Right forelimb (tissue), 1 donor: ENCODE measurements at regions not wholly inside any gene's neighbourhood (a gene's known extent, or its start where the extent isn't known, plus 50 kb on each side); places are given as distances from the start of the nearest gene placed in this dataset.
A peak's percentile ranks its signal among the peaks of the same experiment; 100 is the strongest.
"Not testable (repeated sequence)": the region's sequence is repeated elsewhere in the genome, so short reads cannot be mapped to it uniquely, and the experiment has no call there.

Source experiments
- DNase-seq: peaks from one replicate; pipeline ENCODE4 v3.0.0-alpha.2; 2018

DNA sequence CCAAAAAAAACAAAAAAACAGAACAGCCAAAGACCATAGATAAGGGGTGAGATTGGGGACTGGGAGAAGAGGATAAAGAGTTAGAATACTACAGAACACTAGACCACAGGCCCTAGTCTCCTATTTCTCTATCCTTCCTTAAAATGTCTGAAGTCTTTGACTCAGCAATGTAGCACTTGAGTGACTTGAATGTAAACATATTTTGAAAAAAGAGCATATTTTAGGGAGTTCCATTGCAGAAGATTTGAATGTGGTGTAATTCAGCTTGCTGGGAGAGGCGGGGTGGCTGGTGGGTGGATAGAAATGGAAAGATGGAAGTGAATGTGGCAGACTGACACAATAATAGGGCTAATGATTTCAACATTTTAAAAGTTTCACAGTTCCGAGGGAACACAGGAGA lies 144.9 kb downstream of the CHIC2 start:
- no peak for DNase-seq

DNA sequence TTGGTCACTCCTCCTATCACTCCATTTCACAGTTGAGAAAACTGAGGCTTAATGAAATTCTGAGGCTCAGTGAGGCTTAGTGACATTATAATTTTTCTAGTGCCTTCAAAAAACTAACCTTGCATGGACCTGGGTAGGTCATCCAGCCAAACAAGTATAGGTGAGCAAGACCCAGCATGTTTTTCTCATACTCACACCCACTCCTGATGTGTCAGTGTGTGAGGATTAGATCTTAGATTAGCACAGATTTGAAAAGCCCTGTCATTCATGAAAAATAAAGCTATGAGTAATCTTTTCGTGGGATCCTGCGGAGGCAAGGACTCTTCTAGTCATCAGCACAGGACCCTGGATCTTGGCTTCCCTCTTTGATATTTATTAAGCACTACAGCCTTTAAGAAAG lies 146.7 kb downstream of the CHIC2 start:
- DNase-seq: no peak

DNA sequence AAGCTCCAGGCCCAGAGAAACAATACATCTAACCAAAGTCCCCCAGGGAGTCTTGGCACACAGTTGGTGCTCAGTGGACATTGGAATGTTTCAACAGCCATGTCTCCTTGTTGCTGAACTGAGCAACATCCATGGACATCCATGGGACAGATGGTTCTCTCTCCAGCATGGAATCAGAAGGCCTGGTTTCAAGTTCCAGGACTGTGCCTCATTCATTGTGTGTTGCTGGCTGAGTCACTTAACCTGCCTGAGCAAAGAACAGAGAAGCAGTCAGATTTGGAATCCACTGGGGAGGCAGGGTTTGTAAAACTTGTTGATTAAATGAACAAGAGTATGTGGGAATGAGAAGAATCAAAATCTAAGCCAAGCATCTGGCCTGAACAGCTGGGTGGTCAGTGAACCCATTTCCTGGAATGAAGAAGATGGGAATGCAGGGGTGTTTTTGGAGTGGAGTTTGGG lies 147.9 kb downstream of the CHIC2 start:
- DNase-seq: no peak

DNA sequence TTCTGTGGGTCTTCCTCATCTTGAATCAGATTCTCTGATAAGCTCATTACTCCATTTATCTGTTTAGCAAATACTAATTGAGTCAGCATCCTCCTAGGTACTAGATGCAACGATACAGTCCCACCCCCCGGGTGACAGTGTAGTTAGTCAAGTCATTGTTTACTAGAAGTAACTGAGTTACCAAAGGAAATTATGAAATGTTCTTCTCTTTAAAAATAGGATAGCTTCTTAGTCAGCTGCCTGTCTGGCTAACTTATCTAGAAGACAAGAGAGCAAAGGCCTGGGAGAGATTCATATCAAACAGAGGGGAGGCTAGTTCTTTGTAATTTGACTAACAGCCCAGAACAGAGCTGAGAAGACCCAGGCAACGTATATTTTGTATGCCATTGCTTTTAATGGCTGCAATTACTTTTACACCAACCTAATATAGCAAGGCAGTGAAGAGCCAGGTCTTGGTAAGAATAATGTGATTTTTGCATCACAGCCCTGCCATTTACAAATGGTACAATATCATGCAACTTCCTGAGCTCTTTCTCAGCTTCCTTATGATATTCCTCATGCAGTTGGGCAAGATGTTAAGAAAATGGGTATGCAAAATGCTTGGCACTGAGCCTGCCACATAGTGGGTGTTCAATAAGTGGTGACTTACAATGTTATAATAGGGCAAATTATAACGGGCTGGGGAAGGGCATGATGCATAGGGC lies 149.9 kb downstream of the CHIC2 start:
- no peak for DNase-seq

DNA sequence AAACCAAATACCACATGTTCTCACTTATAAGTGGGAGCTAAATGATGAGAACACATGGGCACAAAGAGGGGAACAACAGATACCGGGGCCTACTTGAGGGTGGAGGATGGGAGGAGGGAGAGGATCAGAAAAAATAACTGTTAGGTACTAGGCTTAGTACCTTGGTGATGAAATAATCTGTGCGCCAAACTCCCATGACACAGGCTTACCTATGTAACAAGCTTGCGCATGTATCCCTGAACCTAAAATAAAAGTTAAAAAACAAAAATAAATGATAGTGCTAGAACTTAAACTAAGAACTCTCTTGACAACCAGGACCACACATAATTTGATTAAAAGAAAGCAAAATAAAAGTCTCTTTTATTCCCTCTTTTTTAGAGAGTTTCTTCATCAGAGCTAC lies 150.6 kb downstream of the CHIC2 start:
- no peak for DNase-seq

DNA sequence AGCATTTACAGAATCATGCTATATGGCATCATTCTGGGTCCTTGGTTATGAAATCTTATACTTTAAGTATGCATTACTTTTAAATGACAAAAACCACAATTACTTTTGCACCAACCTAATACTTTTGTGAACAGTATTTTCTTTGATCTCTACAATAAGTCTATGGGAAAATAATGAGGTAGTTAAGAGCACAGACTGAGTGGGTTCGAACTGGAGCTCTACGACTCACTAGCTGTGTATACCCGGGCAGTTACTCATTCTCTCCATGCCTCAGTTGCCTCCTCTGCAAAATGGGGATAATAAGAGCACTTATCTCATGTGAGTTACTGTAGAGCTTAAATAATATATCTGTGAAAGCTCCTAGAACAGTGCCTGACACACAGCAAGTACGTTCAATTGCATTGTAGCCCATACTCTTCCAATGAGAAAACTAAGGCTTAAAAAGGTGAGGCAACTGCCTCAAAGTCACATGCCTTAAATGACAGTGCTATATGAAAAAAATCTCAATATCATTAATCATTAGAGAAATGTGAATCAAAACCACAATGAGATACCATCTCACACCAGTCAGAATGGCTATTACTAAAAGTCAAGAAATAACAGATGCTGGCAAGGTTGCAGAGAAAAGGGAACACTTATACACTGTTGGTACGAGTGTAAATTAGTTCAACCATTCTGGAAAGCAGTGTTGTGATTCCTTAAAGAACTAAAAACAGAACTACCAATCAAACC lies 151.5 kb downstream of the CHIC2 start:
- DNase-seq: no peak

DNA sequence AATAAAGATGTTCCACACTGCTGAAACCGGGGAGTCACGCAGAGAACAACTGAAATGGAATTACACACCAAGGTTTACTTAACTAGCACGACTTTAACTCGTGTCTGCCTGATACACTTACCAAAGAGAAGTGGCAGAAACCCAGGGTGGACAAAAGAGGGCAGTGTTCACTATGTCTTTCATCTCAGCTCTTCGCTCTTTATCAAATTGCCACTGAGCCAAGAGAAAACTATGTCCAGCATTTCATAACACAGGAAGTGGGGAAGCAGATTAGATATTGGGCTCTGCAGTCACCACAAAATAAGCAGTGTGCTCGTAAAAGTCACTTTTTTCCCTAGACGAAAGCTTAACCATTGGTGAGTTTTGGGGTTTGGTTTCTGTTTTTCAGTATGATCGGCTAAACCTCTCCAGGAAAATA lies 155.7 kb downstream of the CHIC2 start:
- DNase-seq: no peak

DNA sequence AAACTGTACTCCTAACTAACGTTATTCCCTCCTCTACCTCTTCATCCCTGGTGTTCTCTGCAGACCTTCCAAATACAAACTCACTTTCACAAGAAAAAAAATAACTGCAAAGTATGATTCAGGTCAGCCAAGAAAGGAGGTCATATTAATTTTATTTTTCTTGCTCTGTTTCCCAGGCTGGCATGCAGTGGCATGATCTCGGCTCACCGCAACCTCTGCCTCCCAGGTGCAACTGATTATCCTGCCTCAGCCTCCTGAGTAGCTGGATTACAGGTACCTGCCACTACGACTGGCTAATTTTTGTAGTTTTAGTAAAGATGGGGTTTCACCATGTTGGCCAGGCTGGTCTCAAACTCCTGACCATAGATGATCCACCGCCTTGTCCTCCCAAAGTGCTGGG lies 156.6 kb downstream of the CHIC2 start:
- no peak for DNase-seq

DNA sequence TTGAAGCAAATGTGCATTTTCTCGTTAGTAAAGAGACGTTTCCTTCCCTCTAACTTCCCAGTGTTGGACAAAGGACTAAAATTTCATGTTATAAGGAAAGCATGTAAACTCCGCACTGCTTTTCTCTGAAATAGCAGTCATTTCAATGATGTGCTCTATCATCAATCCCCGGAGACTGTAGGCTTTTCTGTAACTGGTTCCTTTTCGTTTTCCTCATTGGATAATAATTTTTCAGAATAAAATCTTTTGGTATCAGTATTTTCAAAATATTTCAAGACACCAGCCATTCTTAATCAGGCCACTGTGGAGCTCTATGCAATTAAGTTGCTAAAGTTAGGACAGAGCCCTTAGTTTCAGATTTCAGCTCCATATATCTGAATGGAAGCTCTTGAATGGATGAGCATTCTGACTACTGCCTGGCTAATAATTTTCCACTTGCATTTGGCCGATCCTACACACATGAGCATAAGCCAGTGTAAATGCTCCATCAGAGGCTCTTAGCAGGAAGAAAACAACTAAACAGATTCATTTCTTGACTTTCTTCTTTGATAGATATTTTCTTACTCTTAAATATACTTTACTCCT lies 157.7 kb downstream of the CHIC2 start:
- no peak for DNase-seq

DNA sequence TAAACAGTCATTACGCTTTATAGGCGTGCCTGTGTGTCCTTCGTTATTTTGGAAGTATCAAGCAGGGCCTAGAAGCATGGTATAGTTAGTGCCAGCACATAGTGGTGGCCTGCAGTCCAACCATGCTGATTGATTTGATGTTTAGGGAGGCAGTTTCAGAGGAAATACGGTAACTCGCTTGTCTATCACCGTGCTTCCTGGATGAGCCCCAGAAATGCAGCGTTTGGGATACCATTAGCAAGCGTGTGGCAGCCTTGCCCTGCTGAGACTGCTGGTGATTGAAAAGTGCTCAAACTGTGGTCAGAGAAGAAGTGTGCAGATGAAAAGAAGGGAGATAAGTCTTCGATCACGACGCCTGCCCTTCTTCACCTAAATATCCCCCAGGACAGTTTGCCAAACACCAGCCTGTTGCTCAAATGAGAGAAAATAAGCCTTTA lies 158.4 kb downstream of the CHIC2 start:
- DNase-seq: peak; percentile 78

DNA sequence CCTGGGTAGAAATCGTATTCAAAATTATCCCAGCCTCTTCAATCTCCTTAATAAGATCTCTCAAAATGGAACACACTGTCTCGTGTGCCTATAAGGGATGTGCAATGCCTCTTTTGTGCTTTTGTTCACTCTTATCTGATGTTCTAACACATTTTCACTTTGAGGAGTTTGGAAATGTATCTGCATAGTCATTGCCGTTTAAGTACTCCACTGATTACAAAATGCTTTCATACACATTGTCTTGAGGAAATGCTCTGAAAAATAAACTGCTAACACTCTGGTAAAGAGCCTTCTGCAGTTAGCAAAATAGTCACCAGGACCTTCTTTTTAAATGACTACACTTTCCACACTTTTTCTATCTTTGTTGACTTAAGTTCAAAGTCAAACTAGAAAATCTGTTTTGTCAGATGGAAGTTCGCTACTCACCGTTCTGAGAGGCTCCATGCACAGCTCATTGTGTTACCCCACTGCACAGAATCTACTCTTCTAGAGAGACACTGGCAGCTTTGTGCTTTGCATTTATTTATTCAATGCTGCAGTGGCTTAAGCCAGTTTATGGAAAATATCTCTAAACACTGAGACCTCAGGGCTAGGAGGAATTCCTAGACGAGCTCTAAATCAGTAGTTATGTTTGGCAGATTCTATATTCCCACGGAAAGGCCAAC lies 159.0 kb downstream of the CHIC2 start:
- DNase-seq: no peak

DNA sequence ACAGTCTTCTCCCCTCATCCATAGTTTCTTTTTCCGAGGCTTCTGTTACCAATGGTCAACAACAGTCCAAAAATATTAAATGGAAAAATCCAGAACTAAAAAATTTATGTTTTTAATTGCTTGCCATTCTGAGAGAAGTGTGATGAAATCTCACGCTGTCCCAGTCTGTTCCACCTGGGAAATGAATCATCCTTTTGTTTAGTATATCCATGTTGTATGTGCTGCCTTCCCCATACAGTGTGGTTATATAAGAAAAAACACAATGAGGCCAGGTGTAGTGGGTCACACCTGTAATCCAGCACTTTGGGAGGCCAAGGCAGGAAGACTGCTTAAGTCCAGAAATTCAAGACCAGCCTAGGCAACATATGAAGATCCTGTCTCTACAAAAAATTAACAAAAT lies 161.6 kb downstream of the CHIC2 start:
- no peak for DNase-seq

DNA sequence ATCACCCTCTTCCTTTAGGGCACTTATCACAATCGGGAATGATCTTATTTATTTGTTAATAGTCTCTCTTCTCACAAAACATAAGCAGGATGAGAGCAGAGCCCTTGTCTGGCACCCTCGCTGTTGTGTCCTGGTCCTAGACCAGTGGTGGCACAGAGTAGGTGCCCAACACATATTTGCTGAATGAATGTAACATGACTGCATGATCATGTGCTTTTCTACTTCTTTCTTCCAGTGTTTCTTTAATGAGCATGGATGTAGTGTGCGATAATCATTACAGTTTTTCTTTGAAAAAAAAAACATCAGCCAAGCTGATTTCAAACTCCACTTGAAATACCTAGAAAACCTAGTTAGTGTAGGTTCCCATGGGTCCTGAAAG lies 164.1 kb downstream of the CHIC2 start:
- DNase-seq: no peak

DNA sequence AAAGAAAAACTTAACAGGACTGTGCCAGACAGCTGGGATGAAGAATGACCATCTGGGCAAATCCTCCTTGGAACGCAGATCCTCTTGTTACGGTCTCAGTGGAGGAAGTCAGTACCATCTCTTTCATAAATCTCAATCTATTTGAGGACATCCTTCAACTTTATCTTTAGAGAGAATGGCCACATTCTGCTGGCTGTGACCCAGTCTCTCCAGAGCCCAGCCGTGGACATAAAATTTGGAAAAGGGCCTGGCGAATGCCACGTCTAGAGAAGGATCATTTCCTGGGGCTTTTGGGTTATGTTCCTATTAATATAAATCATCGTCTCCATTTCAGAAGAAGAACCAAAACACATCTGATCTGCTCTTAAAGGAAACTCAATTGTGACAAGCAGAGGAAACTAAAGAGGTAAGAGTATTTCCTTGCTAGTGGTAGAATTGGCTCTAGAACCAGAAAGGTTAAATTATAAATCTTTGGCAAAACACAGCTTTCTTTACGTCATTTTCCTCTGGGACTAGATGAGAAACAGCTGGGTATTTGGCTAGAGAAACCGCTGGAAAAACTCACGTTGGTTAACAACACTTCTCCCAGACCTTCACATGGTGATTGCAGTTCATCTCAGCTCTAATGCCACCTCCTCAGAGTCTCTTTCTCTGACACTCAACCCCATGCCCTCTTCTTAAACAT lies 164.7 kb downstream of the CHIC2 start:
- no peak for DNase-seq

DNA sequence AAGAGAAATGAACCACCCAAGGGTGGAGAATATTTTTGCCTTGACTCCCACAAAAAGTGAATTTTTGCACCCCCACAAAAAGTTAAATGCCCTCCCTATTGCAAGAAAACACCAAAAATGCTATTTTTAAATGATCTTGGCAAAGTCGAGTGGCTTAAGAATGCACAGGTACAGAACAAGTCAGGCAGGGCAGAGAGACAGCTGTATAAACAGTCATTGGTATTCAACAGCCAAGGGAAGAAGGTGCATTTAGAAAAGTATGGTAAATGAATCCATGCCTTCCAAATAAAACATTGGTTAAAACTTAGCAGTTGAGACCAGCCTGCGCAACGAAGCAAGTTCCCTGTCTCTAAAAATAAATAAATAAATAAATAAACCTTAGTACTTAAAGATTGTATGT lies 169.3 kb downstream of the CHIC2 start:
- no peak for DNase-seq

DNA sequence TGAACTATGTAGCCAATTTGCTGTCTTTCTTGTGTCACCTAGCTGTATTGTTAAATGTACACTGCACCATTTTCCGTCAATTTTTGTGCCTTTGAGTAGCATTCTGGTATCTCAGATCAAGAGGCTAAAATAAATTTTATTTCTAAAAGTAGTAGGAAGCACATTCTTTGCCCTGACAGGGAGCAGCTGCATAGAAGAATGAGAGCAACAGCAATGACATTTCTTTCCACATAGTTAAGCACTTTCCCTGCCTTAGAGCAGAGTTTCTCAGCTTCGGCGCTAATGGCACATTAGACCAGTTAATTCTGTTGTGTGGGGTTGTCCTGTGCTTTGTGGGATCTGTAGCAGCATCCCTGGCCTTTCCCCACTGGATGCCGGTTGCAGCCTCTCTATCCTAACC lies 173.9 kb downstream of the CHIC2 start:
- DNase-seq: no peak

DNA sequence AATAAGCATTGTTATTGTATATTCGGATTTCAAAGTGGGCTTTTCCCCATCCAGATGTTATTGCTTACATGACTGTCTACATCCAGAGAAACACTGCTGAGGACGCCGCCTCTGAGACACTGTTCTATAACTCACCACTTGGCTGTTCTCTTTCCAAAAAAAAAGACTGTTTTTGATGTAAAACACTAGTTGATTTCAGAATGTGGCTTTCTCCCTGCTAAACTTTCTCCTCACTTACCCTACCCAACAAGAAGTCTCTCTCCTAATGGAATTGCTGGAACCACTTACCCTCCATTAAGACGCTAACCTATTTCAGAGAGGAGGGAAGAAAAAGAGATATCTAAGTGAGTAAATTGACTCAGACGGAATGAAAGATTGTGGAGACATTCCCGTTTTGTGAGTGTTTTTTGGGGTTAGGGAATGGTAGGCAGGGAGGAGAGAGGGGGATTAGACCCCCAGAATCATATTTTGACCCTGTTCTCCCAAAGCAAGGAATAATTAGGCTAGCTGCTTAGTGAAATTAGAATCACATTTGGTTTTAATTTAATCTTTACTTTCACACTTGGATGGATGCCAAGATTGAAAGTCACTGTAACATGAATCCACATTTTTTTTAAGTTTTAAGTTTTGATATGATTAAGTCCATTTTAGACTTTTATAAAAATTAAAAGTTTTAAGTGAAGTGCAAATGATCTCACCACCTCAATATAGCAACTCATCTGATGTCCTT lies 174.9 kb downstream of the CHIC2 start:
- DNase-seq: no peak

DNA sequence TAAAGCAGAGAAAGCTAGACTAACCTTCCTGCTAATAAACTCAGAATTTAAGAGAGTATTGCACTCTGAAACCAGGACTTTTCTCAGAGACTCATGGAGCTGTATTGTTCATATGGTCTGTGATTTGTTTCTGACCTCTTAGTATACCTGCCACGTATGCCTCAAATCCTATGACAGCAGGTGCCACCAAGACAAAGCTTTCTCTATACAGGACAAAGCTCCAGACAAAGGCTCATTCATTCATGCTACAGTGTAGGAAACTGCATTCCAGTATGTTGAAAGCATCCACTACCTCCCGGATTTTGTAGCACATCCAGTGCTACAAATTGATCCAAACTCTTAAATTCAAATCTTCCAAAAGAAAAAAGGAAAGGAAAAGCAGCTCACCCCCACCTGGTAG lies 178.3 kb downstream of the CHIC2 start:
- DNase-seq: no peak

DNA sequence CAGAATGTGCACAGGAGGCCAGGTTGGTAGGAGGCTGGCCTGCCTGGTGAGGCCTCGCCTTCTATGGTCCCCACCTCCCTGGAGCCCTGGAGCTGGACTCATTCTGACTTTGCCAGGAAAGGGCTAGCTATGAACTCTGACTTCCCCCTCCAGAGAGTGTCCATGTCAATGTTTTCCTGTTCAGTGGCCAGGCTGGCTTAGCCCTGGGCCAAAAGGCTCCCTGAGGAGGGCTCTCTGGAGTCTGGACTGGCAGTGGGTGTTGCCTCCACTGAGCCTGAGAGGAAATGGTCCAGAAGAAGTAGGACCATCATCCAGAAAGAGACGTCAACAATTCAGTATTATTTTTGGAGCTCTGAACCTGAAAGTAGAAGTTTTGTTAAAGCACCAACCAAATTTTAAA lies 178.7 kb downstream of the CHIC2 start:
- no peak for DNase-seq

DNA sequence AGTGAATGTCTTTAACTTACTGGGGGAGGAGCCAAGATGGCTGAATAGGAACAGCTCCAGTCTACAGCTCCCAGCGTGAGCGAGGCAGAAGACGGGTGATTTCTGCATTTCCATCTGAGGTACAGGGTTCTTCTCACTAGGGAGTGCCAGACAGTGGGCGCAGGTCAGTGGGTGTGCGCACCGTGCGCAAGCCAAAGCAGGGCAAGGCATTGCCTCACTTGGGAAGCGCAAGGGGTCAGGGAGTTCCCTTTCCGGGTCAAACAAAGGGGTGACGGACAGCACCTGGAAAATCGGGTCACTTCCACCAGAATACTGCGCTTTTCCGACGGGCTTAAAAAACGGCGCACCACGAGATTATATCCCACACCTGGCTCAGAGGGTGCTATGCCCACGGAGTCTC lies 187.3 kb downstream of the CHIC2 start:
- DNase-seq: not testable (repeated sequence)

DNA sequence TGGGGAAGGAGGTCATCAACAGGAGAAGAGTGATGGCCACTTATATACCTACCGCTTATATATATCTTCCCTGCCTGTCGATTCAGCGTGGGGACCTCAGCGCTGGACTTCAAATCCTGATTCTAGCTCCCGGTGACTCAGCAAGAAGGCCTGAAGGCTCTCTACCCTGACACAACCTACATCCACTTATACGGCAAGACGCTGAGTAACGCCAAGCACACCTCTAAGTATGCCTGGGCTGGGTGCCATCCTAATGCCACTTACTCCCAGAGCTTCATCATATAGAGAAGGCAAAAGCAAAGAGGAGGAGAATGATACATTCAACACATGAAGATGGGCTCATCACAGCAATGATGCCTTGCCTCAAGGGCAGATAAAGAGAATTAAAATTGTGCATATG lies 198.3 kb downstream of the CHIC2 start:
- no peak for DNase-seq

DNA sequence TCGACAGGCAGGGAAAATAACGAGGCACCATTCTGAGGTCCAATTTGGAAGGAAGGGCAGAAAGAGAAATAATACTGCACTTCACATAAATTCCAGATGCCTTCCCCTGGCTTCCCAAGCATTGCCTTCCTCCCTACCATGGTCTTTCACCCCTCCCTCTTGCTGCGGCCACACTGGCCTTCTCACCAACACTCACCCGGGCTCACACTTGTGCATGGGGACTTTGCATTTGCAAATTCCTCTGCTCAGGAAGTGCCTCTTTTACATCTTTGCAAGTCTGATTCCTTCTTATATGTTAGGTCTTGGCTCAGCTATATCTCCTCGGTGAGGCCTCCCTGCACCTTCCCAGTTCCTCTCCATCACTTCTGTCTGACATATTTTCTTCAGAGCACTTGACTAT lies 199.4 kb downstream of the CHIC2 start:
- no peak for DNase-seq
